ENCODE measurements at regions not wholly inside any gene's neighbourhood (a gene's known extent, or its start where the extent isn't known, plus 50 kb on each side); places are given as distances from the start of the nearest gene placed in this dataset.

- TF ChIP-seq CTCF (conservative IDR thresholded peaks at IDR 0.05; ENCODE audit: low read depth, low read length), result no peak
- DNase-seq (ENCODE audit: low read depth), result no peak
- H3K4me3 ChIP-seq (ENCODE audit: low read depth, low read length), result no peak overlapping the region
Measured at GRCh38 chr2:172169611-172170010, 66.9 kb upstream of the DLX2 start.

- TF ChIP-seq CTCF (conservative IDR thresholded peaks at IDR 0.05; ENCODE audit: low read depth, low read length), result peak; percentile 68
- peak overlapping the region; percentile 62 for H3K4me3 ChIP-seq (ENCODE audit: low read depth, low read length)
- peak; percentile 54 for DNase-seq (ENCODE audit: low read depth)
Measured at GRCh38 chr2:172172513-172173173, 69.9 kb upstream of the DLX2 start.

GRCh38 chr2:172173174-172173706 lies 70.5 kb upstream of the DLX2 start:
- H3K4me3 ChIP-seq (ENCODE audit: low read depth, low read length), result peak overlapping the region; percentile 62
- no peak for TF ChIP-seq CTCF (conservative IDR thresholded peaks at IDR 0.05; ENCODE audit: low read depth, low read length)
- DNase-seq (ENCODE audit: low read depth), result no peak

- no peak overlapping the region for H3K4me3 ChIP-seq (ENCODE audit: low read depth, low read length)
- DNase-seq (ENCODE audit: low read depth), result no peak
Measured at GRCh38 chr2:172177581-172177980, 74.9 kb upstream of the DLX2 start.

GRCh38 chr2:172177996-172178395 lies 75.3 kb upstream of the DLX2 start:
- H3K4me3 ChIP-seq (ENCODE audit: low read depth, low read length), result no peak overlapping the region
- no peak for DNase-seq (ENCODE audit: low read depth)
- TF ChIP-seq CTCF (conservative IDR thresholded peaks at IDR 0.05; ENCODE audit: low read depth, low read length), result no peak

More at GRCh38 chr2:172177581-172177980, 74.9 kb upstream of the DLX2 start:
- TF ChIP-seq CTCF (conservative IDR thresholded peaks at IDR 0.05; ENCODE audit: low read depth, low read length), result no peak

GRCh38 chr2:172179045-172179701 lies 76.5 kb upstream of the DLX2 start:
- no peak for DNase-seq (ENCODE audit: low read depth)
- no peak for TF ChIP-seq CTCF (conservative IDR thresholded peaks at IDR 0.05; ENCODE audit: low read depth, low read length)

More at GRCh38 chr2:172179045-172179701, 76.5 kb upstream of the DLX2 start:
- H3K4me3 ChIP-seq (ENCODE audit: low read depth, low read length), result no peak overlapping the region

All from choroid plexus epithelial cell (primary cell).